ENCODE measurements at regions not wholly inside any gene's neighbourhood (a gene's known extent, or its start where the extent isn't known, plus 50 kb on each side); places are given as distances from the start of the nearest gene placed in this dataset.

DNA sequence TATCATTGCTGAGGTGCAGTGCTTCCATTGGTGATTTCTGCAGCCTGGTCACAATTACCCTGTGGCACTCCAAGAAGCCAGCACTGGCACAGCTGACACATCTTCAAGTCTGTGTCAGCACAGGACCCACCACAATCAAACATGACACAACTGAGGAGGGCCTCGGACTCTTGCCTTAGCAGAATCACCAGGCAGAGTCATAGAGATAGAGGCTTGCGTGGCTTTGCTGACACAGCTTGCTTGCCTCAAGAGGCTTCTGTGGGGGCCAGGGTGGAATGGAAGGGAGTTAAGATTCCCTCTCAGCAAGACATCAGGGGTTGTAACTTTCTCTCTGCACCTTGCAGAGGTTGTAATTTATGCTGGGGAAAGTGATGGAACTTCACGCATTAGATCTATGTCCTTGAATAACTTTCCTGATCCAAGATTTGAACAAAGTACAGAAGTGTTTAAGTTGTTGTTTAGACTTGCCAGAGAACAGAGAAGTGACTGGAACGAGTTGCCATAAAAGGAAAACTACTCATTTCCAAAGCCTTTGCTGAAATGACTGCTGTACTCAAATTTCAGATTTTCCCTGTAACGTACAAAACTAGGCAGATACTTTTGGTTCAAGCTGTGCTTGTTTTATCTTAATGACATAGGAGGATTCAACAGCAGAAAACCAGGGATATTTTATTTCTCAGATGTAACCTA, 170.7 kb downstream of the DIPK2A start:
- DNase-seq = no peak

DNA sequence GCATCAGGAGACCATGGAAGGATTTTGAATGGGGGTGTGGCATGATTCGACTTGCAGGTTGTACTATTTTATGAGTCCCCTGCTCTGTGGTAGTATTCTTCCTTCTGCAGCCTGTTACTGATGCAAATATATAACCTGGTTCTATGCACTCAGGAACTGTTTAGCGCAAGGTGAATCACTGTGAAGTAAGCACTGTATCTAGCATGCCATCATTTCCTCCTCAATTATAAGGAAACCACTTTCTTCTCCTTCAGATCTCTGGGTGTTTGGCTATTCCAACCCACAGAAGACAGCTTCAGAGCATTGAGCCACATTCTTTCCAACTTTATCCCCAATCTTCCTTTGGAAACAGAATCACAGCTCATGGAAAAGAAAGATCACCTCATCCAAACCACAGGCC, 176.7 kb downstream of the DIPK2A start:
- DNase-seq = no peak

DNA sequence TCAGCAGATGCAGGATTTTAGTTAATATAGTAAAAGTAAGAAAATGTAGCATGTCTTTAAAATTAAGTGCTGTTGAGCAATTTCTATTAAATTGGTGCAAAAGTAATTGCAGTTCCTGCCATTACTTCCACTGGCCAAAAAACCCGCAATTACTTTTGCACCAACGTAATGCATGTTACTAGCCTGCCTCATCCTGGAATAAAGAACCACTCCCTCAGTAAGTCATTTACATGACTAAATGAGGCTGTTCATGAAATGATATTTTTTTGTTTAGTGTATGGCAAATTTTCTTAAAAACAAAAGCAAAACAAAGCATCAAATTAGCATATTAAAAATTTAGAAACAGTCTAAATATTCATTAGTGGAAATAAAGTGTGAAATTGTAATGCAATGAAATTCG, 180.4 kb downstream of the DIPK2A start:
- DNase-seq = no peak

DNA sequence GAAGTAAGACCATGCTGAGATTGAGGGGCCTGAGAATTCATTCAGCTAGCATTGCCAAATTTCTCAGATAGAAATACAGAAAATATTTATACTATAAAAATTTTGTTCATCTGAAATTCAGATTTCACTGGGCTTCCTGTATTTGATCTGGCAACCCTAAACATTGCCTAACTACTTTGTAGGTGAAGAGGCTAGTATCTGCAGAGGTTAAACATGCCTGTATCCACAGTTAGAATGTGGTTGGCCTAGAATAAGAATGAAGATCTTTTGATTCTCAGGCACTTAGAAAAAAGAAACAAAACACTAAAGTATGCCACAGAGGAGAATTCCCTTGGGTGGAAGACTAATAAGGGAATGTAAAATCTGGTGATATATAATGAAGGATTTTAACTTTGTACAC, 189.0 kb downstream of the DIPK2A start:
- DNase-seq = no peak

DNA sequence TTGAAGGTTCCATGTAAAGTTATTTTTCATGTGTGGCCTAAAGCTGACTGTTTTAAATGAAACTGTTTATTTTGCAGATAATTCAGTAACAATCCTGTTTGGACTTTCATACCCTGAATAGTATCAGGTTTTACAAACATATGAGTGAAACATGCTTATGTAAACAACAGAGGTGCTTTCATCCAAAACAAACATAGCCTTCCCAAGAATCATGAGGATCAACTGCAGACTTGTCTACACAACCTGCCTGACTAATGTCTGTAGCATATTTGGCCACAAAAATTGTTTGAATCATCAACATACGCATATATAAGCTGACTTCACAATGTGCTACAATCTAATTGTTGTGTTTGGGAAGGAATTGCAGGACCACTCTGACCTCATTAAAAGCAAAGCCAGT, 190.4 kb downstream of the DIPK2A start:
- no peak for DNase-seq

DNA sequence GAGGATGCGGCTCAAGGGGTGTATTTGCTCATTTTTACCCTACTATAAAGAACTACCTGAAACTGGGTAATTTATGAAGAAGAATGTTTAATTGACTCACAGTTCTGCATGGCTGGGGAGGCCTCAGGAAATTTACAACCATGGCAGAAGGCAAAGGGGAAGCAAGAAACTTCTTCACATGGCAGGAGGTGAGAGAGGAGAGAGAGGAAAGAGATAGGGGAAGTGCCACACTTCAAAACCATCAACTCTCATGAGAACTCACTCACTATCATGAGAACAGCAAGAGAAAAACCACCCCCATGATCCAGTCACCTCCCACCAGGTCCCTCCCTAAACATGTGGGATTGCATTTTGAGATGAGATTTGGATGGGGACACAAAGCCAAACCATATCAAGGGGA, 192.7 kb downstream of the DIPK2A start:
- DNase-seq = no peak

DNA sequence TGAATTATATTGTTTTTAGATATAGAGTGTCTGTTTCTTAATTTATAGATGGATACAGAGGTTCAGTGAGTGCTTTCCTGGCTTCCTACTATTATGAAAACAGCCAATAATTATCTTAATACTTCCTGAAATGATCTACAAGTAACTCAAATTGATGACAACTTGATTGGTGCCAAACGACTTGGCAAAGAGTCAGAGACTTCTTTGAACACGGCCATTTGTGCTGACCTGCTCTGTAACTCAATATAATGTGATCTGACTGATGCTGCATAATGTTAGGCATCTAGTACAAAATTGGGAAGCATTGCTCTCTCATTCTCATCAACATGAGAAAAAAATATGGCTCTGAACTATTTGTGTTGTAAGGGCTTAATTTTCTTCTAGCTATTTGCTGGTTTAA, 193.9 kb downstream of the DIPK2A start:
- no peak for DNase-seq

DNA sequence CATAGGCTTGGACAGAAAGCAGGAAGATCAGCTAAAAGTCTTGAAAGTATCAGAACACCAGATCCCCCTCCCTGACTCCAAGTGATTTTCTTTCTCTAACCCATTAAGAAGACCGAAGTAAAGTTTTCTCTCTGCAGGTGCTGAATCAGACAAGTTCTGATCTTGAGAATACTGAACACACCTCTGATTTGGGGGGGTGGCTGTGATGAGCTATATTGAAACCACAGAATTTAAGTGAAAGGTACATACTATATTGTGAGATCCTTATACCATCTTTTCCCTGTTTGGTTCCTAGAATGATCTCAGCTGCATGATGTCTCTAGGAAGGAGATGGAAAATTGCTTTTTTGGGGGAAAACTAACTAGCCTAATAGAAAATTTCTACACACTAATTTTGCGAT, 196.0 kb downstream of the DIPK2A start:
- no peak for DNase-seq

DNA sequence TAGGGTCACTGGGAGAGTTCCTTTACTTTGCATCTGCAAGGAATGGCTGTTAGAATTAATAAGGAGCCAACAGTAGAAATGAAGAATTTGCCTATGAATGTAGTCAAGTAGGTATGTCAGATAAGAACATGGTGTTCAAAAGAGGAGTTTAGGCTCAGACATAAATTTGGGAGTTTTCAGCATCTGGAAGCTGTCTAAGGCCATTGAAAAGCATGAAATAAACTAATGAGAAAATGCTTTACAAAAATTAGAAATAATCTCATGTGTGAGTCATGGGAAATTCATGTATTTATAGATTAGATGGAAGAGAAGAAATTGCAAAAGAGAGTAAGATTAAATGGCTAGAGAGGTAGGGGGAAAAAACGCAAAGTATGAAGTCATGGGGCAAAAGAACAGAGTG, 201.9 kb downstream of the DIPK2A start:
- no peak for DNase-seq

DNA sequence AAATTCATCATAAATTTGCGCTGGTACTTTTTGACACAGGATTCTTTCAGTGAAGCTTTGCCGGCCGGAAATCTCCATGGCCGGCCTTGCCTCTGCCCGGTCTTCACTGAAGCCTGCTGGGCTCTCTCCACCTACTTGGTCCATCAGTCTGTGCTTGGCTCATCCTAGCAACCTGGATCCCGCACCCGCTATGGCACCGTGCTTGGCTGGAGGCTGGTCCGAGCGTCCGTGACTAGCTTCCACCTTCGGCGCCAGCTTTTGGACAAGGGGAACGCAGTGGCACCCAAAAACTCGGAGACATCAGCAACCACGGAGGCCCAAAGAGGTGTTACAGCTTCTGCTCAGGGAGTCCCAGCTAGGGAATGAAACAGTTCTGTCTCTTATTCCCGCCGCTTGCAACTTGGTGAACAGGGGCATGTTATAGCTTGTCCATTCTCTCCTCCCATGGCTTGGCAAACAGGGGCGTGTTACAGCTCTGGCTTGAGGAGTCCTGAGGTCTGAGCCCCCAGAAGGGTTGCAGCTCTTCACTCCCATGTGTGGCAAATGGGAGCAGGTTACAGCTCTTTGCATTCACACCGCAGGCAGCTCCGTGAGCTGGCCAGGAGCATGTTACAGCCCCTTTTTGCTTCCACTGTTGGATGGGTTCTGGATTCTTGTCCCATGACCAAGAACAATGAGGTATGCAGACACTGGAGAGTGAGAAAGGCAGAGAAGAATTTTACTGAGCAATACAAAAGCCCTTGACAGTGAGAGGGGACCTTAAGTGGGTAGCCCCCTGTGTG, 204.2 kb downstream of the DIPK2A start:
- no peak for DNase-seq

DNA sequence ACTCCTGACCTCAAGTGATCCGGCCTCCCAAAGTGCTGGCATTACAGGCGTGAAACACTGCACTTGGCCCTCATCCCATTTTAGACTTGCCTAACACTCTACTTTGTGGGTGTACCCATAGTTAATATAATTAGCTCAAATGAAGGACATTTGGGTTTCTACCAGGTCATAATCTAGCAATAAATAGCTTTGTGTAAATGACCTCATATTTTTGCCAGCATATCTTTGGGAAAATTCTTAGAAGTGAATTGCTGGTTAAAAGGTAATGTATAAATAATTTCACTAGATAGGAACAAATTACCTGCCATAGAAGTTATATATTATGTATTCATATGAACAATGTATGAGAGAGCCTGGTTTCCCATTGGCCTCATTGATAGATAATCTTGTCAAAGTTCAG, 206.0 kb downstream of the DIPK2A start:
- no peak for DNase-seq

DNA sequence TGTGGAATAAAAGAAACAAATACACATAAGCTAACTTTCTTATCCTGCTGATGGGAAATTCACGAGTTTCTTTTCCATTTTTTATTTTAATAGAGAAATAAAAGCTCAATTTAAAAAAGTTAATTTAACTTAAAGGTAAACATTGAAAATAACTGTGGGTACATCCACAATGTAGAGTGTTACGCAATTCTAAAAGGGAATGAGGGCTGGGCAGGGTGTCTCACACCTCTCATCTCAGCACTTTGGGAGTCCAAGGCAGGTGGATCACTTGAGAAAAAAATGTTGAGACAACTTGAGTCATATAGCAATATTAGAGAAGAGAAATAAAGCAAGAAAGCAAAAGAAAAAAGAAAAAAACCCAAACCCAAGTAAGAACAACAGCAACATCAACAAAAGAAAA, 207.0 kb downstream of the DIPK2A start:
- DNase-seq = no peak

DNA sequence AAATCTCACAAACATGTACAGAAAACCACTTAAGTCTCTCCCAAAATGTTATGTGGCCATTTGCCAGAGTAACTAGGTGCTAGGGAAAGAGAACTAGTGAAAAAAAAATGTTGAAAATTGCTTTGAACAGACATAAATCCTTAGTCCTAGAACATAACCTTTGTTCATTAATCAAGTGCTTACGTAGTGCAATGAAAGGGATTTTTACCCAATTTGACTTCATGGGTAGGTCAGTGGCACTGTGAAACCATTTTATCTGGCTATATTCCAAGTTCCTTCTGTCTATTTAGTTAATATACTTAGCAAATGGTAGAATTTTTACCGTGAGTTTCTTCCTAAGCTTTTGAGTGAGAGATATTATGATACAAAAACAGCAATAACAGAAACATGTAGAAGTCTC, 209.4 kb downstream of the DIPK2A start:
- no peak for DNase-seq

DNA sequence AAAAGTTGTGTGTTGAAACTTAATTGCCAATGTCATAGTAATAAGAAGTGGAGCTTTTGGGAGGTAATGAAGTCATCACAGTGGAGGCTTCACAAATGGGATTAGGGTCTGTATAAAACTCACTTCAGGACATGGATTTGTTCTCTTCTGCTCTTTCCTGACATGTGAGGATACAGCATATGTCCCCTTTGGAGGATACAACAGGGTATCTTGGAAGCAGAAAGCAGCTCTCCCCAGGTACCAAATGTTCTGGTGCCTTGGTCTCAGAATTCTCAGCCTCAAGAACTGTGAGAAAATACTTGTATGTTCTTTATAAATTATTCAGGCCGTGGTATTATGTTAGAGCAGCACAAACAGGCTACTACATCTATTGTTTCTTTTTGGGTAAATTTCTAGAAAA, 210.9 kb downstream of the DIPK2A start:
- DNase-seq = no peak

DNA sequence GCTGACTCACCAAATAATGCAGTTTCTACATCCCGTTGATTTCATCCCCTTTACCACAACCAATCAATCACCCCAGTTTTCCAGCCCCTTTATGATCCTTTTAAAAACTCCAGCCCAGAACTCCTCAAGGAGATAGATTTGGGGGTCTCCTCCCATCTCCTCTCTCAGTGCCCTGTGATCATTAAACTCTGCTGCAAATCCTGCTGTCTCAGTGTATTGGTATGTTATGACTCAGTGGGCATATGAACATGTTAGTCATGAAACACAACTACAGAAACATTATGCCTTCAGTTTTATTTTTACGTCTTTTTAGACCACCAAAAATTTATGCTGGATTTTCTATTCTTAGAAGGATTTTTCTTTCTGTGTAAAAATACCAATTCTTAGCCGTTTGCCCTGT, 213.7 kb downstream of the DIPK2A start:
- no peak for DNase-seq

DNA sequence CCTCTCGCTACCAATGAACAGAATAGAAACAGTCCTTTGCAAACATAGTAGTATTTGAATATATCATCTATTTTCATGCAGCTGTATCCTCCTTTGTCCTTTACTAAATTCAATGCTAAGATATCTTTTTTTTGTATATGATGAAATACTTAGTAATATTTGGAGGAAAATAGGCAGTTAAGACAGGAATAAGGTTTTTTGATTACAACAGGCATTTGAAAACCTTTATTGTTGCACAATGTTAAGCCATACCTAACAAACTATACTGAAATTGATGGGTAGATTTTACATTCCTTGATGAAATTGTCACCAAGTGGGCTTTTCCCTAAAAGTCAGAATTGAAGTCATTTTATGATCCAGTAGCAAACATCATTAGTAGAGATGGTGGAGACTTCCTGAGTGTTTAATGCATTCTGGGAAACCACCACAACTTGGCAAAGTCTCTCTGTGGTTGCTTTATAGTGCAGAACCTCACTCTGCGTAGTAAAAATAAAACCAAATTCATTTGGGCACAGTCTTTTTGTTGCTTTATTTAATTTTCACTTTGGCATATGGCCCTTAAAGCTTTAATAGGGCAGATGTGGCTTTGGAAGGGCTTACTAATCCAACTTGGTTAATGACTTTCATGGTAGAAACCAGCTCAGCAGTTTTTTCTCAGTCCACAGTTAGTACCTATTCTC, 216.0 kb downstream of the DIPK2A start:
- no peak for DNase-seq

DNA sequence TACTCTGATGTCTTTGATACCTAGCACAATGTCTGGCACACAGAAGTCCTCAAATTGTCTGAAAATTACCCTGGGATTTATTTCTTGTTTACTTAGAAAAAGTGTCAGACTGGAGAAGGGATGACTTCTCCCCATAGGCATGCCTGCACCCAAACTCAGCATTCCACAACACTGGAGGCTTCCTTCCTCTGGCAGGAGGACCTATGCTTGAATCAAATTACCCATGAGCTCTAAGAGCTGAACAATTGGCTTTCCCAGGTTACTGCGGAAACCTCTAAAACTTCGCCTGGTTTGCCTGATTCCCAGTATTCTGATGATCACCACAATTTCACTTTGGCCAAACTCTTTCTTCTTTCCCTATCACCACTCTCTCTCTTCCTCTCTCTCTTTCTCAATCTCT, 217.4 kb downstream of the DIPK2A start:
- no peak for DNase-seq

DNA sequence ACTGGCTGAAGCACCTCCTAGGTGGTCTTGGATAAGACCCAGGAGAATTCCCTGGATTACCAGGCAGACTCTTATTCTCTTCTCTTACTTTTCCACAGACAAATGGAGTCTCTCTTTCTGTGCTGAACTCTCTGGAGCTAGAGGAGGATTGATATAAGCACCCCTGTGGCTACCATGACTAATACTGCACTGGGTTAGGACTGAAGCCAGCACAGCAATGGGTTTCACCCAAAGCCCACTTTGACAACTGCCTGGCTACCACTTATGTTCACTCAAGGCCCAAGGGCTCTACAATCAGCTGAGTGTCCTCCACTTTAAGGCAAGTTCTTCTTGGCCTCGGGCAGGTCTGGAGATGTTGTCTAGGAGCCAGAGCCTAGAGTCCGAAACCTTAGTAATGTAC, 225.5 kb downstream of the DIPK2A start:
- DNase-seq = no peak

DNA sequence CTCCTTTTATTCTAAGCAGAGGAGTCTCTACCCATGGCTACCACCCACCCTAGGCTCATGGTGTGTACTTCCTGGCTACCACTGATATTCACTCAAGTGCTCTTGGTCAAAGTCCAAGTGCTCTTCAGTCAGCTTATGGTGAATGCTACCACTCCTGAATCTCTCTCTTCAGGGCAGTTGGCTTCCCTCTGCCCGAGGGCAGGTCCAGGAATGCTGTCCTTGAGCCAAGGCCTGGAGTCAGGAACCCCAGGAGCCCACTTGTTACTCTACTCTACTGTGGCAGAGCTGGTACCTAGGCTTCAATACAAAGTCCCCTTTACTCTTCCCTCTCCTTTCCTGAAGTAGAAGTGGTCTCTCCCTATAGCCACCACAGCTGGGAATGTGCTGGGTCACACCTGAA, 226.0 kb downstream of the DIPK2A start:
- DNase-seq = no peak

DNA sequence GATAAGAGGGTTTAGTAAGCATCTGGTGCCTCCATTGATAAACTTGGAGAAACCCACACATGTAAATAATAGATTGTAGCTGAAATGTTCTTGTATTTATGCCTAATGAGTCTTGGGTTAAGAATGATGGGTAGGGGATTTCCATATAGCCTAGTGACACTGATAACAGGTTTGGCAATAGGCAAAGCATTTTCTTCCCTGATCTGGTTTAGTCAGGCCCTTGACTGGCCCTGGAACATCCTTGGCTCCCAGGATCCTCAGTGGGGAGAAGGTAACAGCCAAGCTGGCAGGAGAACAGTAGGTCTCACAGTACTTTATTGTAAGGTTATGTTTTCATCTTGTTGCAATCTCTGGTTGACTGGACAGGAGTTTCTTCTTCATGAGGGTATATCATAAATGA, 228.4 kb downstream of the DIPK2A start:
- DNase-seq = no peak

DNA sequence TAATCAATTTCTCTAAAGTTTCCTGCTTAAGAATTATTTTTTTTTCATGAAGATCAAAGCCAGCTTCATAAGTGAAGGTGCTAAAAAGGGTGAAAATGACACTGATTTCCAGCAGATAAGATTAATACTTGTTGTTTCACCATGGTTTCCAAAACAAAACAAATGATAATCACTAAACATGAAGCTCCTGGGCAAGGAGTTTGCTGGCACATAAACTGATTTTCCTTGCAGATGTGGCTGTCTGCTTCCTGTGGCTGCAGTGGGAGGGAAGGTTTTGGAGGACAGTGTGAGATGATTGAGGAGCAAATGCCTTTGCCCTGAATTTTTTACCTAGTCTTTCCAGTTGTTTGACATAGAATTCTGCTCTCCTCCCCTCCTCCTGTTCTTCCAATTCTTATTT, 228.8 kb downstream of the DIPK2A start:
- no peak for DNase-seq

DNA sequence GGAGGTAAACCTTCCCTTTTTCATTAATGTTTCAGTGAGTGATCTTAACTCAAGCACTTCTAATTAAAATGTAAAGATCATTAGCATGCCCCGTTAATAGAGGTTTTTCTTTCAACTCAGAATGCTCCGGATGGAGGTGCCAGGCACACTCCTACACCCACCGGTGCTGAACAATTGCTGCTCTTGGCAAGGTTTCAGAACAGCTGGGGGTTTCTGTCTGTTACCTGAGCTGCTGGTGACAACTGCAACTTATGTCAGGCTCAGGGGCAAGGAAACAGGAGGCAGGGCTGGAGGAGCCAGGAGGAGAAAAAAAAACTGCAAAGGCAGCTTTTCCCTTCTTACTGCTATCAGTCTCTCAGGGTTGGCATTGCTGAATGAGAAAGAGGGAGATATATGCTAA, 250.1 kb downstream of the DIPK2A start:
- no peak for DNase-seq

DNA sequence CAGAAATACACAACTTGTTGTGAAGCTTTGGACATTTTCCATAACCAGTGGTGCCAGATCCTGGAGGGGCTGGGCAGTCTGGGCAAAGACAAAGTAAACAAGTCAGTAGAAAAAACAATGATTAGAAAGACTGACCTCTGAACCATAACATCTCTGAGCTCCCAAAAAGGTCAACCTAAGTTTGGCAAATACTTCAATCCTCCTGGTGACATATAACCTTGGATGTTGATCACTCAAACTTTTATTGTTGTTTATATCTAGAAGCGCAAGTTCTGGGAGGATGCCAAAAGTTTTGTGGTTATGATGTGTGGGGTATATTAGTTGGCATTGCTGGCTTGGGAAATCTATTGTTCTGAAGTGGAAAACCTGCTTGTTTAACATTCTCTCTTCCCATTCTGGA, 257.7 kb downstream of the DIPK2A start:
- no peak for DNase-seq

DNA sequence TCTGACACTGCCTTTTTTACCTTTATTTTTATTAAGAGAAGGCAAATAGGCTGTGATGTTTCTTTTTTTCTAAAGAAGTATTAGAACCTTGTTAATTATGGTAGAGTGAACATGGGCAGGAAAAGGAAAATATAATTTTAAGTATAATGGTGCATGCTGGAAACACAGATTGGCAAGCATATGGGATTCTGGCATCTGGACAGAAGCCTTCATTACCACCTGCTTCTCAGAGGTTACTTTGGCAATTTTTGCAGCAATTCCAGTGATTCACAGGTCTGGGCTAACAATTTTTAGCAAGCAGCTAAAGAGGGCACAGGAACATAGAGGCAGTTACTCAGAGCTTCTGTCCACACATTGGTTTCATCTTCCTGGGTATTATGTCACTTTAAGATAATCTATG, 258.3 kb downstream of the DIPK2A start:
- DNase-seq = no peak
